H9 (cell line): ENCODE measurements at regions not wholly inside any gene's neighbourhood (a gene's known extent, or its start where the extent isn't known, plus 50 kb on each side); places are given as distances from the start of the nearest gene placed in this dataset.

Experiments used
- DNase-seq: peaks from one replicate; pipeline ENCODE4 v3.0.0-alpha.2; 2017
- H2AFZ ChIP-seq: one replicate; pipeline ENCODE4 v1.6.1; 2013; ENCODE audit warnings: mild to moderate bottlenecking, low read length, control low read depth, moderate library complexity
- H2AK5ac ChIP-seq: 2 replicates; pipeline ENCODE4 v1.6.1; 2013; ENCODE audit warnings: low read length, control low read depth, mixed read lengths; ENCODE audit not compliant: insufficient read length
- H2BK120ac ChIP-seq: one replicate; pipeline ENCODE4 v1.6.1; 2013; ENCODE audit warnings: low read depth, mild to moderate bottlenecking, low read length, control low read depth, inconsistent platforms; ENCODE audit not compliant: poor library complexity, severe bottlenecking
- H2BK12ac ChIP-seq: 2 replicates; pipeline ENCODE4 v1.6.1; 2013; ENCODE audit warnings: low read length, control low read depth, mixed read lengths, low read depth; ENCODE audit not compliant: insufficient read length
- H2BK15ac ChIP-seq: 2 replicates; pipeline ENCODE4 v1.6.1; 2013; ENCODE audit warnings: low read depth, low read length, control low read depth
- H2BK20ac ChIP-seq: one replicate; pipeline ENCODE4 v1.6.1; 2013; ENCODE audit warnings: low read depth, mild to moderate bottlenecking, low read length, control low read depth, inconsistent platforms; ENCODE audit not compliant: poor library complexity, severe bottlenecking
- H2BK5ac ChIP-seq: 2 replicates; pipeline ENCODE4 v1.6.1; 2013; ENCODE audit warnings: low read length, control low read depth, mixed read lengths; ENCODE audit not compliant: insufficient read length
- H3K14ac ChIP-seq: 2 replicates; pipeline ENCODE4 v1.6.1; 2013; ENCODE audit warnings: low read length, control low read depth; ENCODE audit not compliant: insufficient read depth
- H3K18ac ChIP-seq: 2 replicates; pipeline ENCODE4 v1.6.1; 2013; ENCODE audit warnings: low read depth, mild to moderate bottlenecking, mixed read lengths, low read length, control low read depth; ENCODE audit not compliant: insufficient read length
- H3K23ac ChIP-seq: 2 replicates; pipeline ENCODE4 v1.6.1; 2013; ENCODE audit warnings: low read length, control low read depth, mixed read lengths, low read depth; ENCODE audit not compliant: insufficient read length
- H3K23me2 ChIP-seq: 2 replicates; pipeline ENCODE4 v1.6.1; 2013; ENCODE audit warnings: low read depth, mild to moderate bottlenecking, mixed read lengths, low read length, control low read depth; ENCODE audit not compliant: insufficient read length, poor library complexity, severe bottlenecking
- H3K27ac ChIP-seq: 2 replicates; pipeline ENCODE4 v1.5.1; 2013; ENCODE audit warnings: low read length, control low read depth, mixed read lengths, low read depth; ENCODE audit not compliant: insufficient read length
- H3K27me3 ChIP-seq: 2 replicates; pipeline ENCODE4 v1.6.1; 2013; ENCODE audit warnings: low read length, control low read depth, inconsistent platforms; ENCODE audit not compliant: insufficient read depth
- H3K4ac ChIP-seq: 2 replicates; pipeline ENCODE4 v1.6.1; 2013; ENCODE audit warnings: low read depth, mild to moderate bottlenecking, control low read depth, inconsistent platforms, low read length, moderate library complexity
- H3K4me1 ChIP-seq: 2 replicates; pipeline ENCODE4 v1.6.1; 2013; ENCODE audit warnings: low read length, control low read depth, inconsistent platforms; ENCODE audit not compliant: insufficient read depth
- H3K4me2 ChIP-seq: 2 replicates; pipeline ENCODE4 v1.6.1; 2013; ENCODE audit warnings: low read length, control low read depth, mixed read lengths; ENCODE audit not compliant: insufficient read length, insufficient read depth
- H3K56ac ChIP-seq: 2 replicates; pipeline ENCODE4 v1.6.1; 2013; ENCODE audit warnings: low read depth, mild to moderate bottlenecking, mixed read lengths, low read length, control low read depth; ENCODE audit not compliant: insufficient read length
- H3K79me1 ChIP-seq: 2 replicates; pipeline ENCODE4 v1.6.1; 2013; ENCODE audit warnings: low read depth, mild to moderate bottlenecking, moderate library complexity, low read length, control low read depth, inconsistent platforms; ENCODE audit not compliant: insufficient read depth, poor library complexity, severe bottlenecking
- H3K79me2 ChIP-seq: 2 replicates; pipeline ENCODE4 v1.6.1; 2013; ENCODE audit warnings: low read length, control low read depth, inconsistent platforms; ENCODE audit not compliant: insufficient read depth
- H3K9ac ChIP-seq: 2 replicates; pipeline ENCODE4 v1.6.1; 2013; ENCODE audit warnings: low read length, control low read depth, mixed read lengths; ENCODE audit not compliant: insufficient read length; ENCODE audit errors: extremely low read depth
- H3K9me3 ChIP-seq: one replicate; pipeline ENCODE4 v1.6.1; 2013; ENCODE audit warnings: low read depth, low read length, inconsistent platforms; ENCODE audit not compliant: control insufficient read depth
- H3T11ph ChIP-seq: one replicate; pipeline ENCODE4 v1.6.1; 2013; ENCODE audit warnings: mild to moderate bottlenecking, low read length, control low read depth, inconsistent platforms
- H4K20me1 ChIP-seq: one replicate; pipeline ENCODE4 v1.6.1; 2013; ENCODE audit not compliant: control insufficient read depth, insufficient read length, insufficient read depth
- H4K5ac ChIP-seq: 2 replicates; pipeline ENCODE4 v1.6.1; 2013; ENCODE audit warnings: low read depth, mild to moderate bottlenecking, mixed read lengths, low read length, control low read depth; ENCODE audit not compliant: insufficient read length
- H4K8ac ChIP-seq: replicated peaks from 2 replicates; pipeline ENCODE4 v1.6.1; 2013; ENCODE audit warnings: low read length, control low read depth, mixed read lengths, low read depth; ENCODE audit not compliant: insufficient read length
- H4K91ac ChIP-seq: 2 replicates; pipeline ENCODE4 v1.6.1; 2013; ENCODE audit warnings: low read depth, mild to moderate bottlenecking, moderate library complexity, mixed read lengths, low read length, control low read depth; ENCODE audit not compliant: insufficient read length
- H3K27ac Mint-ChIP-seq, 3 experiments: 2 replicates in 2 of 3; 3 replicates in 1 of 3; pipeline ENCODE4 v1.8.0; 2020 to 2021; ENCODE audit warnings: mixed read lengths in 3 of 3, mild to moderate bottlenecking in 1 of 3, moderate library complexity in 1 of 3
- H3K27me3 Mint-ChIP-seq: 2 replicates; pipeline ENCODE4 v1.8.0; 2021; ENCODE audit warnings: low read depth, mild to moderate bottlenecking, moderate library complexity, mixed read lengths
- H3K36me3 Mint-ChIP-seq, 3 experiments: 2 replicates in 2 of 3; 3 replicates in 1 of 3; pipeline ENCODE4 v1.8.0; 2020 to 2021; ENCODE audit warnings: low read depth in 3 of 3, mixed read lengths in 3 of 3; ENCODE audit not compliant: insufficient read depth in 1 of 3
- H3K4me1 Mint-ChIP-seq, 2 experiments: 2 replicates each; pipeline ENCODE4 v1.8.0; 2020; ENCODE audit warnings: mixed read lengths in 2 of 2
- H3K4me3 Mint-ChIP-seq, 2 experiments: 2 replicates in 1 of 2; 3 replicates in 1 of 2; pipeline ENCODE4 v1.8.0; 2020 to 2021; ENCODE audit warnings: mild to moderate bottlenecking in 2 of 2, mixed read lengths in 2 of 2, moderate library complexity in 1 of 2
- H3K9me3 Mint-ChIP-seq, 2 experiments: 2 replicates in 1 of 2; 3 replicates in 1 of 2; pipeline ENCODE4 v1.8.0; 2020; ENCODE audit warnings: mild to moderate bottlenecking in 2 of 2, mixed read lengths in 2 of 2, moderate library complexity in 1 of 2
- CTCF ChIP-seq: fragments of 200-600 bp; sonication (generic); conservative IDR thresholded peaks from 3 replicates; pipeline ENCODE4 v1.8.0; 2021; ENCODE audit warnings: antibody characterized with exemption, mild to moderate bottlenecking
- WGBS: extraction: QIAGEN DNeasy Blood & Tissue Kit; methylation state at CpG from one replicate; pipeline ENCODE4 v1.1.7; 2013; ENCODE audit warnings: missing lambda C conversion rate, low lambda C conversion rate, mixed read lengths; ENCODE audit not compliant: insufficient read length; ENCODE audit errors: extremely low coverage; 5-methylcytosine and 5-hydroxymethylcytosine counted together

- Histone ChIP-seq H3K9ac (no peak overlapping the region), H3K4me1 (no peaks in the 10 kb centered on the region), H3T11ph (no peak overlapping the region), H4K5ac (no peak overlapping the region), H4K8ac (no peak overlapping the region), H2AFZ (no peak overlapping the region), H2BK12ac (no peak overlapping the region), H3K79me1 (no peaks in the 10 kb centered on the region), H4K91ac (no peak overlapping the region), H2BK20ac (no peak overlapping the region), H3K27me3 (no peaks in the 10 kb centered on the region), H2BK5ac (no peak overlapping the region), H3K4ac (no peak overlapping the region), H3K18ac (no peak overlapping the region), H2BK120ac (no peak overlapping the region), H3K79me2 (no peaks in the 10 kb centered on the region), H3K4me2 (no peak overlapping the region), H3K27ac (no peak overlapping the region), H2BK15ac (no peak overlapping the region), H3K23ac (no peak overlapping the region), H2AK5ac (no peak overlapping the region), H3K56ac (no peak overlapping the region), H3K23me2 (no peaks in the 10 kb centered on the region), H4K20me1 (no peaks in the 10 kb centered on the region), H3K14ac (no peak overlapping the region), H3K9me3 (no peaks in the 10 kb centered on the region)
- no peak for TF ChIP-seq CTCF
- no CpG with 5 or more reads among the region's 4 CpGs for WGBS
- peaks cover 6 to 9% of the 10 kb centered on the region in 2 experiments for H3K9me3 Mint-ChIP-seq
- H3K27me3 Mint-ChIP-seq = no peaks in the 10 kb centered on the region
- H3K36me3 Mint-ChIP-seq = peaks cover 2 to 12% (median 5%) of the 10 kb centered on the region in 3 experiments; a peak in 4 of 7 replicates
- H3K4me3 Mint-ChIP-seq = no peak overlapping the region
- H3K4me1 Mint-ChIP-seq = peaks cover 9 to 13% of the 10 kb centered on the region in 2 experiments
- no peak for DNase-seq
- no peak overlapping the region for H3K27ac Mint-ChIP-seq
Observed at GRCh38 chr15:62867844-62868243, 174.7 kb upstream of the TPM1 start.
